ENCODE measurements at regions not wholly inside any gene's neighbourhood (a gene's known extent, or its start where the extent isn't known, plus 50 kb on each side); places are given as distances from the start of the nearest gene placed in this dataset.

- Mint-ChIP-seq H3K4me1 (ENCODE audit: unreplicated experiment) (peaks cover 16% of the 10 kb centered on the region), H3K27me3 (peaks cover 28% of the 10 kb centered on the region), H3K9me3 (no peaks in the 10 kb centered on the region), H3K36me3 (no peaks in the 10 kb centered on the region), H3K27ac (no peak overlapping the region), H3K4me3 (no peak overlapping the region)
- no peak for DNase-seq (ENCODE audit: extremely low spot score, unreplicated experiment)
- no peak for TF ChIP-seq CTCF (conservative IDR thresholded peaks at IDR 0.05)
Measured at GRCh38 chr4:79053754-79054153, 114.5 kb upstream of the PAQR3 start.

- H3K9me3 Mint-ChIP-seq = no peaks in the 10 kb centered on the region
- H3K27me3 Mint-ChIP-seq = peaks cover 42% of the 10 kb centered on the region
- TF ChIP-seq CTCF (conservative IDR thresholded peaks at IDR 0.05) = no peak
- peaks cover 16% of the 10 kb centered on the region for H3K4me1 Mint-ChIP-seq (ENCODE audit: unreplicated experiment)
- DNase-seq (ENCODE audit: extremely low spot score, unreplicated experiment) = no peak
- H3K36me3 Mint-ChIP-seq = no peaks in the 10 kb centered on the region
- peak overlapping the region; percentile 42 for H3K4me3 Mint-ChIP-seq
- no peak overlapping the region for H3K27ac Mint-ChIP-seq
Measured at GRCh38 chr4:79050541-79050880, 111.3 kb upstream of the PAQR3 start.

- H3K4me1 Mint-ChIP-seq (ENCODE audit: unreplicated experiment) = peaks cover 16% of the 10 kb centered on the region
- H3K27ac Mint-ChIP-seq = no peak overlapping the region
- no peak for DNase-seq (ENCODE audit: extremely low spot score, unreplicated experiment)
- peak overlapping the region; percentile 42 for H3K4me3 Mint-ChIP-seq
- no peak for TF ChIP-seq CTCF (conservative IDR thresholded peaks at IDR 0.05)
- H3K27me3 Mint-ChIP-seq = peaks cover 42% of the 10 kb centered on the region
- H3K36me3 Mint-ChIP-seq = no peaks in the 10 kb centered on the region
- no peaks in the 10 kb centered on the region for H3K9me3 Mint-ChIP-seq
Measured at GRCh38 chr4:79049840-79050540, 110.8 kb upstream of the PAQR3 start.

GRCh38 chr4:79048878-79049277, 109.6 kb upstream of the PAQR3 start:
- no peaks in the 10 kb centered on the region for H3K9me3 Mint-ChIP-seq
- H3K36me3 Mint-ChIP-seq = no peaks in the 10 kb centered on the region
- H3K4me1 Mint-ChIP-seq (ENCODE audit: unreplicated experiment) = peaks cover 27% of the 10 kb centered on the region
- H3K27me3 Mint-ChIP-seq = peaks cover 47% of the 10 kb centered on the region
- H3K27ac Mint-ChIP-seq = no peak overlapping the region
- no peak for TF ChIP-seq CTCF (conservative IDR thresholded peaks at IDR 0.05)
- no peak for DNase-seq (ENCODE audit: extremely low spot score, unreplicated experiment)
- no peak overlapping the region for H3K4me3 Mint-ChIP-seq

- peaks cover 44% of the 10 kb centered on the region for H3K27me3 Mint-ChIP-seq
- no peak for DNase-seq (ENCODE audit: extremely low spot score, unreplicated experiment)
- H3K4me1 Mint-ChIP-seq (ENCODE audit: unreplicated experiment) = peaks cover 34% of the 10 kb centered on the region
- H3K27ac Mint-ChIP-seq = no peak overlapping the region
- H3K36me3 Mint-ChIP-seq = no peaks in the 10 kb centered on the region
- H3K9me3 Mint-ChIP-seq = no peaks in the 10 kb centered on the region
- H3K4me3 Mint-ChIP-seq = no peak overlapping the region
- TF ChIP-seq CTCF (conservative IDR thresholded peaks at IDR 0.05) = no peak
Measured at GRCh38 chr4:79047316-79047715, 108.1 kb upstream of the PAQR3 start.
